Astrocyte (in vitro differentiated cells and primary cell): ENCODE measurements at regions not wholly inside any gene's neighbourhood (a gene's known extent, or its start where the extent isn't known, plus 50 kb on each side); places are given as distances from the start of the nearest gene placed in this dataset.
"Not testable (repeated sequence)": the region's sequence is repeated elsewhere in the genome, so short reads cannot be mapped to it uniquely, and the experiment has no call there.

Source experiments
- DNase-seq: peaks from one replicate; pipeline ENCODE4 v3.0.0-alpha.2; 2010; ENCODE audit warnings: low read depth
- FAIRE-seq: peaks from 2 replicates; lab custom pipeline; 2011; peaks lifted over from hg19 to GRCh38; lab: Jason Lieb, UNC
- H2AFZ ChIP-seq: 2 replicates; pipeline ENCODE4 v1.6.0; 2012; ENCODE audit warnings: low read depth, low read length, inconsistent platforms
- H3K27ac ChIP-seq: 2 replicates; pipeline ENCODE4 v1.5.1; 2011; ENCODE audit warnings: low read depth, low read length, inconsistent platforms
- H3K27me3 ChIP-seq: 2 replicates; pipeline ENCODE4 v1.6.0; 2011; ENCODE audit warnings: low read length, inconsistent platforms; ENCODE audit not compliant: insufficient read depth
- H3K36me3 ChIP-seq: 2 replicates; pipeline ENCODE4 v1.5.1; 2011; ENCODE audit warnings: low read length, inconsistent platforms; ENCODE audit not compliant: insufficient read depth
- H3K4me1 ChIP-seq: 2 replicates; pipeline ENCODE4 v1.5.1; 2011; ENCODE audit warnings: low read length, inconsistent platforms; ENCODE audit not compliant: insufficient read depth
- H3K4me2 ChIP-seq: 2 replicates; pipeline ENCODE4 v1.6.0; 2012; ENCODE audit warnings: low read length, inconsistent platforms
- H3K4me3 ChIP-seq: 2 replicates; pipeline ENCODE4 v1.5.1; 2011; ENCODE audit warnings: low read depth, mild to moderate bottlenecking, low read length, inconsistent platforms; ENCODE audit not compliant: insufficient read depth
- H3K79me2 ChIP-seq: 2 replicates; pipeline ENCODE4 v1.6.0; 2012; ENCODE audit warnings: mild to moderate bottlenecking, low read length, inconsistent platforms; ENCODE audit not compliant: insufficient read depth
- H3K9ac ChIP-seq: 2 replicates; pipeline ENCODE4 v1.6.0; 2012; ENCODE audit warnings: mild to moderate bottlenecking, low read length, inconsistent platforms
- H3K9me3 ChIP-seq: 2 replicates; pipeline ENCODE4 v1.5.1; 2012; ENCODE audit warnings: low read depth, mild to moderate bottlenecking, low read length, inconsistent platforms; ENCODE audit not compliant: insufficient read depth
- H4K20me1 ChIP-seq: 2 replicates; pipeline ENCODE4 v1.6.0; 2012; ENCODE audit warnings: low read length, inconsistent platforms; ENCODE audit not compliant: insufficient read depth
- H3K27ac Mint-ChIP-seq: one replicate; pipeline ENCODE4 v1.8.0; 2021; ENCODE audit warnings: mild to moderate bottlenecking, mixed read lengths; ENCODE audit not compliant: unreplicated experiment
- H3K27me3 Mint-ChIP-seq: one replicate; pipeline ENCODE4 v1.8.0; 2021; ENCODE audit warnings: low read depth, mixed read lengths; ENCODE audit not compliant: unreplicated experiment
- H3K36me3 Mint-ChIP-seq: one replicate; pipeline ENCODE4 v1.8.0; 2021; ENCODE audit warnings: low read depth, mixed read lengths; ENCODE audit not compliant: unreplicated experiment
- H3K4me1 Mint-ChIP-seq: one replicate; pipeline ENCODE4 v1.8.0; 2021; ENCODE audit warnings: low read depth, mixed read lengths; ENCODE audit not compliant: unreplicated experiment
- H3K4me3 Mint-ChIP-seq: one replicate; pipeline ENCODE4 v1.8.0; 2021; ENCODE audit warnings: mild to moderate bottlenecking, moderate library complexity, mixed read lengths; ENCODE audit not compliant: unreplicated experiment
- H3K9me3 Mint-ChIP-seq: one replicate; pipeline ENCODE4 v1.8.0; 2021; ENCODE audit warnings: mild to moderate bottlenecking, mixed read lengths; ENCODE audit not compliant: unreplicated experiment
- EZH2 ChIP-seq: IDR thresholded peaks from 2 replicates; pipeline ENCODE4 v1.6.1; 2012; ENCODE audit warnings: mild to moderate bottlenecking, low read length, inconsistent platforms; ENCODE audit not compliant: insufficient read depth
- TF ChIP-seq, protein P1 (sequence below): IDR thresholded peaks from 2 replicates; pipeline ENCODE4 v1.5.1; 2011; ENCODE audit warnings: low read depth, mild to moderate bottlenecking, inconsistent platforms, low read length, moderate library complexity; ENCODE audit not compliant: insufficient read depth

DNA sequence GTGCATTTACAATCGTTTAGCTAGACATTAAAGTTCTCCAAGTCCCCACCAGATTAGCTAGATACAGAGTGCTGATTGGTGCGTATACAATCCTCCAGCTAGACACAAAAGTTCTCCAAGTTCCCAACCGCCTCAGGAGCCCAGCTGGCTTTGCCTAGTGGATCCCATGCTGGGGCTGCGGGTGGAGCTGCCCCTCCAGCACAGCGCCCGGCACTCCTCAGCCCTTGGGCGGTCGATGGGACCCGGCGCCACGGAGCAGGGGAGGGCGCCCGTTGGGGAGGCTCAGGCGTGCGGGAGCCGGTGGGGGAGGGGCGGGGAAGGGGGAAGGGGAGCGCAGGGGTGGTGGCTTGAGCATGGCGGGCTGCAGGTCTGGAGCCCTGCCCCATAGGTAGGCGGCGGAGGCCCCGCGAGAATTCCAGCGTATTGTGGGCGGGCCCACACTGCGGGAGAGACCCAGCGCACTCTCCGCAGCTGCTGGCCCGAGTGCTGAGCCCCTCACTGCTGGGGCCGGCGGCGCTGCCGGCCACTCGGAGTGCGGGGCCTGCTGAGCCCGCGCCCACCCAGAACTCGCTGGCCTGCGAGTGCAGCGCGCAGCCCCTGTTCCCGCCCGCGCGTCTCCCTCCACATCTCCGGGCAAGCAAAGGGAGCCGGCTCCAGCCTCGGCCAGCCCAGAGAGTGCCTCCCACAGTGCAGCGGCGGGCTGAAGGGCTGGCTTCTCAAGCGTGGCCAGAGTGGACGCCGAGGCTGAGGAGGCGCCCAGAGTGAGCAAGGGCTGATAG is 907.5 kb downstream of the CDH8 start:
- Histone ChIP-seq H4K20me1 (no peaks in the 10 kb centered on the region), H3K27me3 (no peaks in the 10 kb centered on the region), H3K27ac (no peak overlapping the region), H3K79me2 (no peaks in the 10 kb centered on the region), H3K4me2 (no peak overlapping the region), H3K4me1 (no peaks in the 10 kb centered on the region), H3K9ac (no peak overlapping the region), H3K9me3 (no peaks in the 10 kb centered on the region), H2AFZ (no peak overlapping the region), H3K36me3 (no peaks in the 10 kb centered on the region), H3K4me3 (no peak overlapping the region)
- no peak for DNase-seq
- FAIRE-seq = no peak
- no peak overlapping the region for H3K27ac Mint-ChIP-seq
- H3K9me3 Mint-ChIP-seq = no peaks in the 10 kb centered on the region
- no peaks in the 10 kb centered on the region for H3K4me1 Mint-ChIP-seq
- H3K4me3 Mint-ChIP-seq = no peak overlapping the region
- no peaks in the 10 kb centered on the region for H3K36me3 Mint-ChIP-seq
- TF ChIP-seq EZH2 = no peak
- TF ChIP-seq, protein P1, sequence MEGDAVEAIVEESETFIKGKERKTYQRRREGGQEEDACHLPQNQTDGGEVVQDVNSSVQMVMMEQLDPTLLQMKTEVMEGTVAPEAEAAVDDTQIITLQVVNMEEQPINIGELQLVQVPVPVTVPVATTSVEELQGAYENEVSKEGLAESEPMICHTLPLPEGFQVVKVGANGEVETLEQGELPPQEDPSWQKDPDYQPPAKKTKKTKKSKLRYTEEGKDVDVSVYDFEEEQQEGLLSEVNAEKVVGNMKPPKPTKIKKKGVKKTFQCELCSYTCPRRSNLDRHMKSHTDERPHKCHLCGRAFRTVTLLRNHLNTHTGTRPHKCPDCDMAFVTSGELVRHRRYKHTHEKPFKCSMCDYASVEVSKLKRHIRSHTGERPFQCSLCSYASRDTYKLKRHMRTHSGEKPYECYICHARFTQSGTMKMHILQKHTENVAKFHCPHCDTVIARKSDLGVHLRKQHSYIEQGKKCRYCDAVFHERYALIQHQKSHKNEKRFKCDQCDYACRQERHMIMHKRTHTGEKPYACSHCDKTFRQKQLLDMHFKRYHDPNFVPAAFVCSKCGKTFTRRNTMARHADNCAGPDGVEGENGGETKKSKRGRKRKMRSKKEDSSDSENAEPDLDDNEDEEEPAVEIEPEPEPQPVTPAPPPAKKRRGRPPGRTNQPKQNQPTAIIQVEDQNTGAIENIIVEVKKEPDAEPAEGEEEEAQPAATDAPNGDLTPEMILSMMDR = no peak
- no peaks in the 10 kb centered on the region for H3K27me3 Mint-ChIP-seq

GRCh38 chr16:61105544-61105943 is 930.7 kb downstream of the CDH8 start:
- Histone ChIP-seq H3K4me2 (no peak overlapping the region), H3K27ac (no peak overlapping the region), H3K4me1 (no peaks in the 10 kb centered on the region), H3K9ac (no peak overlapping the region), H3K79me2 (no peaks in the 10 kb centered on the region), H3K9me3 (no peaks in the 10 kb centered on the region), H3K27me3 (no peaks in the 10 kb centered on the region), H2AFZ (no peak overlapping the region), H4K20me1 (no peaks in the 10 kb centered on the region), H3K4me3 (no peak overlapping the region), H3K36me3 (no peaks in the 10 kb centered on the region)
- Mint-ChIP-seq H3K9me3 (no peaks in the 10 kb centered on the region), H3K4me1 (no peaks in the 10 kb centered on the region), H3K27ac (no peak overlapping the region), H3K27me3 (peaks cover 2% of the 10 kb centered on the region), H3K4me3 (no peak overlapping the region), H3K36me3 (no peaks in the 10 kb centered on the region)
- TF ChIP-seq, protein P1 = no peak
- TF ChIP-seq EZH2 = no peak
- FAIRE-seq = no peak
- DNase-seq = no peak

GRCh38 chr16:61098505-61098904 is 937.7 kb downstream of the CDH8 start:
- H2AFZ ChIP-seq = no peak overlapping the region
- DNase-seq (no peak), FAIRE-seq (no peak)
- no peak overlapping the region for H3K9ac ChIP-seq
- no peaks in the 10 kb centered on the region for H3K36me3 Mint-ChIP-seq
- H3K4me3 ChIP-seq = no peak overlapping the region
- H4K20me1 ChIP-seq = no peaks in the 10 kb centered on the region
- no peak overlapping the region for H3K4me2 ChIP-seq
- no peak for TF ChIP-seq EZH2
- TF ChIP-seq, protein P1 = no peak
- no peak overlapping the region for H3K27ac ChIP-seq
- H3K4me3 Mint-ChIP-seq = no peak overlapping the region
- no peaks in the 10 kb centered on the region for H3K27me3 Mint-ChIP-seq
- no peaks in the 10 kb centered on the region for H3K79me2 ChIP-seq
- no peaks in the 10 kb centered on the region for H3K4me1 Mint-ChIP-seq
- no peaks in the 10 kb centered on the region for H3K27me3 ChIP-seq
- H3K4me1 ChIP-seq = no peaks in the 10 kb centered on the region
- H3K9me3 Mint-ChIP-seq = no peaks in the 10 kb centered on the region
- H3K36me3 ChIP-seq = no peaks in the 10 kb centered on the region
- no peaks in the 10 kb centered on the region for H3K9me3 ChIP-seq
- no peak overlapping the region for H3K27ac Mint-ChIP-seq

- not testable (repeated sequence) for H3K79me2 ChIP-seq, H4K20me1 ChIP-seq, H3K27ac ChIP-seq, H3K4me3 Mint-ChIP-seq, FAIRE-seq, H3K9me3 Mint-ChIP-seq, H3K9ac ChIP-seq, H3K4me1 ChIP-seq, H2AFZ ChIP-seq, H3K27ac Mint-ChIP-seq, DNase-seq, H3K36me3 Mint-ChIP-seq, H3K9me3 ChIP-seq, H3K36me3 ChIP-seq, H3K4me1 Mint-ChIP-seq, H3K4me2 ChIP-seq, H3K27me3 ChIP-seq, H3K4me3 ChIP-seq, H3K27me3 Mint-ChIP-seq
Observed at GRCh38 chr16:61091300-61091699, 944.9 kb downstream of the CDH8 start.
